ENCODE measurements at regions not wholly inside any gene's neighbourhood (a gene's known extent, or its start where the extent isn't known, plus 50 kb on each side); places are given as distances from the start of the nearest gene placed in this dataset.

DNA sequence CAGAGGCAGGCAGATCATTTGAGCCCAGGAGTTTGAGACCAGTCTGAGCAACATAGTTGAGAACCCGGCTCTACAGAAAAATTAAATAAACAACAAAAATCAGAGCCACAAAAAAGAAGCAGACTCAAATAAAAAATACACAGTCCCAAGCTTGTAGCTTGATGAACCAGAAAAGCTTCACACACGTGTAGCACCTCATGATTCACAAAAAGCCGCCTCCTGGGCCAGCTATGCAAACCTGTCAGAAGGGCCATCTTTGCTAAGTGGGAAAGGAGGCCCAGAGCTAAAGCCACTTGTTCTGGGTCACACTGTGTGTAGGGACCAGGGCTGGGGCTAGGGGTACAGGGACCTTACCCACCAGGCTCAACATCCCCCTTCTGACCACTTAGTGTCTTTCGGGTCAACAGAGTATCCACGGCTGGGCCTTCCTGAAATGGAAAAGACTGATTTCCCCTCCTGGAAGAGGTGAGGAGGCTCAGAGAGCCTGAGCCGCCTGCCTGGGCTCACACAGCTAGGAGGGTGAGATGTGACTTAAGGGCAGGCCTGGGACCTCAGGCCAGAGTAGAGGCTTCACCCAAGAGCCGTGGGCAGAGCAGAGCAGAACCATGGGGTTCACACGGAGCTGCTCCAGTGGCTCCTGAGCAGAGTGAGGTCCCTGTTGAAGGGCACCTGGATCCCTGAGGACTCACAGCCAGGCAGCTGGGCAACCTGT, 269.6 kb downstream of the PARN start:
- DNase-seq, result no peak

DNA sequence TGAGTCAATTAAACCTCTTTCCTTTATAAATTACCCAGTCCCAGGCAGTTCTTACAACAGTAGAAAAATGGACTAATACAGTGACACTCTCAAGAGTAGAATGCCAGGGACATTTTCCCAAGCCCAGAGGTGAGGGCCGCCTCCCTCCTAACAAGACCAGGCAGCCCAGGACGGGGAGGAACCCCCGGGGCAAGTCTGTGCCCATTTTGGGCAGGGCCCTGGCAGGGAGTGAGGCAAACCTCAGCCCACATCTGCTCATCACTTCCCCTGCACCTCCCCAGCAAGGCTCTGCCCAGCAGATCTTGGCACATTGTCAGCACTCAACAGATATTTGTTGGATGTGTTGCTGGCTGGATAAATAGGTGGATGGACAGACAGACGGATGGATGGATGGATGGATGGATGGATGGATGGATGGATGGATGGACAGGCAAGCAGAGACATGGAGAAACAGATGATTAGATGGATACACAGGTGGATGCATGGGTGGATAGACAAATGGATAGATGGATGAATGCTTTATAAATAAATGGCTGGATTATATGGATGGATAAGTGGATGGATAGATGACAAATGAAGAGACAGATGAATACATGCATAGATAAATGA, 271.3 kb downstream of the PARN start:
- DNase-seq, result no peak

DNA sequence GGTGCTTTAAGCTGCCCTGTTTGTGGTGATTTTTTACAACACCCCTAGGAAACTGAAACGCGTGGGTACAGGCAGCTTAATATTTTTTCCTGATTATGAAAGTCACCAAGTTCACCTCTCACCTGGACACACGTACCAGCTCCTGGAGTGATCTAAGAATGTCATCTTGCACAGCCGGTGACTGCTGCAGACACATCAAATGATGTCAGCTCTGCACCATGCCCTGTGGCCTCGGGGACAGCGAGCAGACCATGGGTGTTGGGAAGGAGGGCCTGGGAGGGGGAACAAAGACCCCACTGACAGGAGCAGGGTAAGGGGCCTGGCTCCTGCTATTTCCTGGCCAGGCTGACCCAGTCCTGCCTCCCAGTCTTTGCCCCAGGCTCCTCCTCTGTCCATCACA, 272.7 kb downstream of the PARN start:
- no peak for DNase-seq

DNA sequence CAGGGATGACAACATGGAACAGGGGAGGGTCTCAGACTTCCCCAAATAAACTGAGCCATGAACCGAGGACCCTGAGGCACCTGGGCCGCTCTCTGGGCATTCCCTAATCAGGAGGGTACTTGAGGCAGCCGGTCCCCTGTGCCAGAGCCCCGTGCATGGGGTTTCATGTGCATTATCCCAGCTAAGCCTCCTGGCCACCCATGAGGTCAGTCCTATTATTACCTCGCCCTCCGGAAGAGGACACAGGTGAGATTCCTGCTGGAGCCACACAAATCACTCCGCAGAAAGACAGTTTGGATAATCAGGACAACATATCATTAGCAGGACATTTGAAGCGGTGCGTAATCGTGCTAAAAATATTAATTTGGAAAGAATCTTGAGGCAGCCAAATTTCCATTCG, 274.0 kb downstream of the PARN start:
- no peak for DNase-seq

DNA sequence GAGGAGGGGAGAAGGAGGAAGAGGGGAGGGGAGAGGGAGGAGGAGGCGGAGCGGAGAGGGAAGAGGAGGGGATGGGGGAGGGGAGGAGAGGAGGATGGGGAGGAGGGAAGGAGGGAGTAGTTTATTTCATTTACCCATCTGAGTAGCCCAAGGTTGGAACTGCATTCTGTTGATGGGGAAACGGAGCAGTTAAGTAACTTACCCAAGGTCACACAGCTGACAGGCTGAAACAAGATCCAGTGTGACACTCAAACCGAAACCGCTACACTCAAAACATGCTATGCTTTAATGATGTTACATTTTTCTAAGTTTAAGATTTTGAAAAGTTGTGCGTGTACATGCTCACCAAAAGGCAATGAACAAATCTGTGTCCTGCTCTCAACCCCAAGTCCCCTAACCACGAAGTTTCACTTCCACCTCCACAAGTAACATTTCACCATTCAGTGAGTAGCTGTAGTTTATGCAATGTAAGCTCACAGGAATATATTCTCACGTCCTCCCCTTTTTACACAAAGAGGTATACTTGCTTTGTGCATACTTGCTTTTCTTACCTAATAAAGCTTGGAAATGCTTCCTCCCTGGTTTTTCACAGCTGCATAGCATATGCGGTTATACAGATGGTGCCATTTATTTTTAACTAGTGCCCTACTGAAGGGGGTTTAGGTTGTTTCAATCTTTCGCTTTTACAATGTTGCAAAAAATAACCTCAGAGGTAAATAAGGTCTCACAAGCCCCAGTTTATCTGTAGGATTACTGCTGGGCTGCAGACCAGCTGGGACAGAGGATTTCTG, 275.3 kb downstream of the PARN start:
- DNase-seq, result peak in 1 of 3 donors; percentile 47

DNA sequence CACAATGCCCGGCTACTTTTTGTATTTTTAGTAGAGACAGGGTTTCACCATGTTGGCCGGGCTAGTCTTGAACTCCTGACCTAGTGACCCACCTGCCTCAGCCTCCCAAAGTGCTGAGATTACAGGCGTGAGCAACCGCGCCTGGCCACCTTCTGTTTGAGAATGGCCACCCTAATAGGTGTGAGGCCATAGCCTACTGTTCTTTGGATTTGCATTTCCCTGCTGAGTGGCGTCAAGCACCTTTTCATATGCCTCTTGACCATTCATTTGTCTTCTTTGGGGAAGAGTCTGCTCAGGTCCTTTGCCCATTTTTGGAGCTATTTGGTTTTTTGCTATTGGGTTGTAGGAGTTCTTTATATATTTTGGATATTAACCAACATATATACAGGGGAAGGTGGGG, 276.7 kb downstream of the PARN start:
- DNase-seq, result no peak

DNA sequence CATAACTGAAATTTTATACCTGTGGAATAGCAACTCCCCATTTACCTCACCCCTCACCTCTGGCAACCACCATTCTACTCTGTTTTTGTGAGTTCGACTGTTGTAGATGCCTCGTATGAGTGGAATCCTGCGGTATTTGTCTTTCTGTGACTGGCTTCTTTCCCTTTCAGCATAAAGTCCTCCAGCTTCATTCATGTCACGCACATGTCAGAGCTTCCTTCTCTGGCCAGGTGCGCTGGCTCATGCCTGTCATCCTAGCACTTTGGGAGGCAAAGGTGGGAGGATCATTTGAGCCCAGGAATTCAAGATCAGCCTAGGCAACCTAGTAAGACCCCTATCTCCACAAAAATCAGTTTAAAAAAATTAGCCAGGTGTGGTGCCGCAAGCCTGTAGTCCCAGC, 278.4 kb downstream of the PARN start:
- no peak for DNase-seq

DNA sequence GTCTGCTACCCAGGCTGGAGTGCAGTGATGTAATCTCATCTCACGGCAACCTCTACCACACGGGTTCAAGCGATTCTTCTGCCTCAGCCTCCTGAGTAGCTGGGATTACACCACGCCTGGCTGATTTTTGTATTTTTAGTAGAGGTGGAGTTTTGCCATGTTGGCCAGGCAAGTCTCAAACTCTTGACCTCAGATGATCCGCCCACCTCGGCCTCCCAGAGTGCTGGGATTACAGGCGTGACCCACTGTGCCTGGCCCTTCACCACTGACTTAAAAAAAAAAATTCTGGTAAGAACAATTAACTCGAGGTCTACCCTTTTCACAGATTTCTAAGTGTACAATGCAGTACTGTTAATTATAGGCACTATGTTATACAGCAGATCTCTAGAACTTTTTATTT, 279.4 kb downstream of the PARN start:
- DNase-seq, result no peak

DNA sequence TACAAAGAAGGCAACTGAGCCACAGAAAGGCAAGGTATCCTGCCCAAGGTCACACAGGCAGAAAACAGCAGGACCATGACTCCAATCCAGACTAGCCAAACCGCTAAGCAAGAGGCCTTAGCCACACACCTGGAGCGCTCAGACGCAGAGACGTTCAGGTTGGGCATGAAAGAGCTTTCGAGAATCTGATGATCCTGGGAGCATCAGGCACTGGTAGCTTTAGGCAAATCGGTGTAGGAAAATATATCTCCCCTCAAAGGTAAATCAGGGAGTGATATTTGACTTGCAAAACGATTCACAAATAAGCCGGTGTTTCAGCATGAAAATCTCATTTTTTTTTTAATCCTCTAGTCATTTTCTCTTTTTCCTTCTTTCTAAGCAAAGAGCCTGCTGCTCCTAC, 279.0 kb downstream of the MRTFB start:
- no peak for DNase-seq

DNA sequence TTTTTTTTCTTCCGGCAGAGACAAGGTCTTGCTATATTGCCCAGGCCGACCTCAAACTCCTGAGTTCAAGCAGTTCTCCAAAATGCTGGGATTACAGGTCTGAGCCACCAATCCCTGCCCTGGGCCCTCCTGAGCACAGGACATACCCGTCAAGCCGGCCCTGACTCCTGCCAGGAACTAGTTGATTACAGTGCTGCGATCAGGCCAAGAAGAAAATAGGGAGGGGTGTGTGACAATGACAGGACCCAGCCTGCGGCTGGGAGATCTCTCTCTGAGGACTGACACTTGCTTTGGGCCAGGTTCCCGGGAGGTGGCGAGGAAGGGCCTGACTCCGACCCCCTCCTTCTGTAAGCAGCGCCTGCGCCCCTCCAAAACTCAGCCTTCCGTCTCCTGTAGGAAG, 276.6 kb downstream of the MRTFB start:
- DNase-seq, result no peak

DNA sequence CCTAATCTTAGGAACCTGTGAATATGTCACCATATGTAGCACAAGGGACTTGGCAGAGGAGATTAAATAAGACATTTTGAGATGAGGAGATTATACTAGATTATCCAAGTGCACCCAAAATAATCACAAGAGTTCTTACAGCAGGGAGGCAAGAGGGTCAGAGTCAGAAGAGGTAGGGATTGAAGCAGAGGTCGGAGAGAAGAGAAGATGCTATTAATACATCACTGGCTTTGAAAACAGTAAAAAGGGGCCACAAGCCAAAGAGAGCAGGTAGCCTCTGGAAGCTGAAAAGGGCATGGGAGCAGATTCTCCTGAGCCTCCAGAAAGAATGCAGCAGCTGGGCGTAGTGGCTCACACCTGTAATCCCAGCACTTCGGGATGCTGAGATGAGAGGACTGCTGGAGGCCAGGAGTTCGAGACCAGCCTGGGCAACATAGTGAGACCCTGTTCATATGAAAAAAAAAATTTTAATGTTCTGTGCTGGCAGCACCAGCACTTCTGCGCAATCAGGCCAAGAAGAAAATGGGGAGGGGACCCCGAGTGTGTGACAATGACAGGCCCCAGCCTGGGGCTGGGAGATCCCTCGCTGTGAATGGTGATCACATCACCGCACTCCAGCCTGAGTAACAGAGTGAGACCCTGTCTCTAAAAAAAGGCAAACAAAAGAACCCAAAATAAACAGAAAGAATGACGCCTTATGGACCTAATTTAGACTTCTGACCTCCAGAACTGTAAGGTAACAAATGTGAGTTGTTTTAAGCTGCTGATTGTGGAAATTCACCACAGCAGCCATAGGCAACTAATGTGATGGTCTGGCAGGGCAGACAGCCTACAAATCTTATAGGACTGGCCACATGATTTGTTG, 275.4 kb downstream of the MRTFB start:
- no peak for DNase-seq

DNA sequence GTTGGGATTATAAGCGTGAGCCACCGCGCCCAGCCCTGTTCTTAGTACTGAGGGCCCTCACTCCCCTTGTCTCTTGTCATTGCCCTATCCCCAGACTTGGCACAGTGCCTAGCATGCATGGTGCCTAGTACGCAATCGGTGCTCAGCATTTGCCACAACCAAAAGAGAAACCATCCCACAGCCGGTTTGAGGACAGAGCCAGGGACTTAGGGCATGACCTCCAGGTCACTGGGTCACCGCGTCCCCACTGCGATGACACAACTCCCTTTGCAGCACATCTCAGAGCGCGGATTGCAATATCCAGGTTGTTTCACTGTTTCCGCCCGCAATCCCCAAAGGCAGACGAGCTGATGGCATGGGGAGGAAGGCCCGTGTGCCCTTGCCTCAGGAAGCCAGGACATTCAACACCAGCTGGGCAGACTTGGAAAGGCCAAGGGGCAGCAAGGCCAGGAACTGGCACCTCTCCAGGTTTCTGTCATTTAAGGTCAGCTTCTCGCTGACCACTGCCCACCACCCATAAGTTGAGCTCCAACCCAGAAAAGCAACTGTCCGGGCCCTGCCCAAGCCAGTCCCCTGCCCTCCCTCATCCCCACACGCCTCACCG, 274.5 kb downstream of the MRTFB start:
- DNase-seq, result no peak

DNA sequence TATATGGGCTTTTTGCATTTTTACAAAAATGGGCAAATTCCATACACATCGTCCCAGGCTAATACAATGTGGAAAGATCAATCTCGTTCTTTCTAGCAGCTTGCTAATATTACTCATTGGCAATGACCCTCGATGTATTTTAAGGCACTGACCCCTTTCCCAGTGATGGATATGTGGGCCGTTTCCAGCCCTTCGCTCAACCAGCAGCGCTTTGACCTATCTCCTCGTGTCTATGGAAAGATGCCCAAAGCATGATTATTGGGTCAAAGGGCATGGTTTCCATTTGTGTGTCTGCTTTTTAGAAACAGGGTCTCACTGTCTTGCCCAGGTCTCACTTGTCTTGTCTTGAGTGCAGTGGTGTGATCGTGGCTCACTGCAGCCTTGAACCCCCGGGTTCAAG, 273.8 kb downstream of the MRTFB start:
- no peak for DNase-seq

DNA sequence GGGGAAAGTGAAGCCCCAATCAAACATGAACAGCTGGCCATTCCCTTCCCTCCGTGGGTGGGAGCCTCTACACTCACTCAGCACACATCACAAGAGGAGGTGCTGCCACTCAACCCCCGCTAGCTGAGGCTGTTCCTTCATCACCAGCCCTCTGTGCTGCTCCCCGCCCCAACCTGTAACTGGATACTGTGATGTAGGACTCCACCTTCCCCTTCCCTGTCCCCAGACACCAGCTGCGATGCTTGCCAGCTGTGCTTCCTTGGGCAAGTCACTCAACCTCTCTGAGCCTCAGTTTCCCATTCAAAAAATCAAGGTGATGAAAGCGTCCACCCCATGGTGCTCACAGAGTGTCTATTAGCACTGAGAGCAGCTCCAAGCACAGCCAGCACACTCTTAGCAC, 273.2 kb downstream of the MRTFB start:
- no peak for DNase-seq

DNA sequence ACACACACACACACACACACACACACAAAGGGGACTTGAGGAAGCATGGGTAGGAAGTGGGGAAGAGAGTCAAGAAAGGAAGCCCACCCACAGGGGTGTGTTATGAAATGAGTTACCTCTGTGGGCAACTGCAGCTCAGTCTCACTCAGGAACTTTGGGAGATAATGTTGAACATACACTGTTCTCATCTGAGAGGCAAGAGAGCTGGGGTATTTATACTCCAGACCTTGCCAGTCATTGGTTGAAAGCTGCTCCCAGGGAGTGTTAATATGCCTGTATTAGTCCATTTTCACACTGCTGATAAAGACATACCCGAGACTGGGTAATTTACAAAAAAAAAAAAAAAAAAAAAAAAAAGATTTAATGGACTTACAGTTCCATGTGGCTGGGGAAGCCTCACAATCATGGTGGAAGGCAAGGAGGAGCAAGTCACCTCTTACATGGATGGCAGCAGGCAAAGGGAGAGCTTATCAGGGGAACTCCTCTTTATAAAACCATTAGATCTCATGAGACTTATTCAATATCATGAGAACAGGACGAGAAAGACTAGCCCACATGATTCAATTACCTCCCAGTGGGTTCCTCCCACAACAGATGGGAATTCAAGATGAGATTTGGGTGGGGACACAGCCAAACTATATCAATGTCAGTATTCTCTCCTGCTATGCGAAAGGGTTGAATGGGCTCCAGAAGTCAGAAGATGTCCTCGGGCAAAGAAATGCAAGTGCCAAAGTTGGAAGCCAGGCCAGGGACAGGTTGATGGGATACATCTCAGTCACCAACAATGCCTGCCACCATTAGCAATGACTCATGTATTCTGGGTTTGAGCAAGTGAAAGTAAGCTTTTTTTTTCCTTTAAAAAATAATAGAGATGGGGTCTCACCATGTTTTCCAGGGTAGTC, 270.5 kb downstream of the MRTFB start:
- DNase-seq, result no peak

DNA sequence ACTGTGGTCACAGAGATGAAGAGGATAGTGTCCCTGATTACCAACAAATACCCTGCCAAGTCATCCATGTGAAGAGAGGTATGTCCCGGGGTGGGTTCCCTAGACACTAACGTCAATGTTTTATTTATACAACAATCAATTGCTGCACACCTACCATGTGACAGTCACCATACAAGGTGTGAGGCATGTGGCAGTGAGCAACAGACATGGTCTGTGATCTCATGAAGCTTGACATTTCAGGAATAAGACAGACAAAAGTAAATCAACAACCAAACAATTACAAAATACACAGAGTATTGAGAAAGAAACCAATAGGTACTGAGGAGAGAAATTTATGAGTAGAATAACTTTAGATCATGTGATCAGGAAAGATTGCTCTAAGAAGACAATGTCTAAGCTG, 268.6 kb downstream of the MRTFB start:
- no peak for DNase-seq

DNA sequence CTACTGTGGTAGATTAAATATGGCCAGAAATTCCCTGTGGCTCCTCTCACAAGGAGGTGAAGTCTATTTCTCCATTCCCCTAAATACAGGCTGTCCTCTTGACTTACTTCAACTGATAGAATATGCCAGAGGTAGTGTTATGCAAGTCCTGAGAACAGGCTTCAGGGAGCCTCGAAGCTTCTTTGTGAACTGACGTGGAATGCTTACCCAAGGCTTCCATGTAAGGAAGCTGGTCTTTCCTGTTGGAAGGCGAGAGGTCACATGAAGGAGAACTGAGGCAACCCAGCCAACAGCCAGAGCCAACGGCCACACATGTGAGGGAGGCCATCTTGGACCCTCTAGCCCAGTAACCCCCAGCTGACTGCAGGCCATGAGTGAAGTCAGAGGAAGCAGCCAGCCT, 267.9 kb downstream of the MRTFB start:
- no peak for DNase-seq

DNA sequence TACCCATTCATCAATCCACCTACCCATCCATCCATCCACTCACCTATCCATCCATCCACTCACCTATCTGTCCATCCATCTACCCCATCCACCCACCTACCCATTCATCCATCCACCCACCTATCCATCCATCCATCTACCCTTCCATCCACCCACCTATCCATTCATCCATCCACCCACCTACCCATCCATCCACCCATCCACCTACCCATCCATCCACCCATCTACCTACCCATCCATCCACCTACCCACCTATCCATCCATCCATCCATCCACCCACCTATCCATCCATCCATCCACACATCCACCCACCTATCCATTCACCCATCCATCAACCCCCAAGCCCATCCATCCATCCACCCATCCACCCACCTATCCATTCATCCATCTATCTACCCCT, 267.1 kb downstream of the MRTFB start:
- no peak for DNase-seq

DNA sequence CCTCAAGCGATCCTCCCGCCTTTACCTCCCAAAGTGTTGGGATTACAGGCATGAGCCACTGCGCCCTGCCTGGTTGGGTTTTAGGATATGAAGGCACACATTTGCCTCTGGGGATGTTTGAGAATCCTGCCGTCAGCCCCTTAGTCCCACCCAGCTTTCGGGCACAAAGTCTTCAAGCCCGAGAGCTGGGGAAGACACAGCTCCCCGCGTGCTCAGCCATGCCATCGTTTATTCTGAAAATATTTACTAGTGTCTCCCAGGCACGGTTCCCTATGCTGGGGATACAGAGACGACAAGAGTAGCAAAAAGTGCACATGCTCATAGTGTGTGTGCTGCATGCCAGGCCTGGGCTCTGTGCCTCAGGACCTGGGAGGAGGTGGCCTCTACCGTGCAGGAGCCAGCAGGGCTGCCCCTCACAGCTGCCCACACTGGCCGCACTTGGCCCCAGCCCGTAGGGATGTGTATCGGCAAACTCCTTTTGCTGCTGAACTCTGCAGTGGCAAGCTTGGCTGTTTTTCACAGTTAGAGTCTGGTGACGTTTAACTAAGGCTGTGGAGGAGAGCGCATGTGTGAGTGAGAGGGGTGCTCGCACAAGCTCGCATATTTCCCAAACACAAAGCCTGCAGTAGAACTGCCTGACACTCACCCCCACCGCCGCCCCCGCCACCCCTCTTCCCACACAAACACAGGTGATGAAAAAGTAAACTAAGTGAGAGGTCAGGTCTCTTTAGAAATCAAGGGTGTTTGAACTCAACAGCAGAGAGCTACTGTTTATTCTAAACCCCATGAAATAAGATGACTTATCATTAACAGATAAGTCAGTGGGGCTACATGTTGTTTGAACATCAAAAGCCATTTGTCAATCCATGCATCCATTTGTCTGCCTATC, 266.4 kb downstream of the MRTFB start:
- DNase-seq, result peak in 1 of 3 donors; percentile 56

DNA sequence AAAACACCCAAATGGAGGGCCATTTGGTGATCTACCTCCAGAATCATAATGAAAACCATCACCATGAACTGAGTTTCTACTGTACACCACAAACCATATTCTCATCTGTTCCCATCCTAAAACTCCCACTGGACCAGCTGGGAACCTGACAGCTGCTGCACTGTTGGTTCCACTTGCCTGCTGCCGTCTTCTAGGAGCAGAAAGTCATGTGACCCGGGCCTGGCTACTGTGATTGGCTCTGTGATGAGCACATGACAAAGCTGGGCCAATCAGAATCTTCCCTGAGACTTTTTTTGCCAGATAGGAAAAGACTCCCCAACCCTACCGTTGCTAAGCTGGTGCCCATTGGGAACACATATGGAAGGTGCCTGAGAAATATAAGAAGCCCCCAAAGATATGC, 264.2 kb downstream of the MRTFB start:
- no peak for DNase-seq

All from muscle of back (tissue), 3 donors.